Endothelial cell of umbilical vein (primary cell): ENCODE measurements at regions not wholly inside any gene's neighbourhood (a gene's known extent, or its start where the extent isn't known, plus 50 kb on each side); places are given as distances from the start of the nearest gene placed in this dataset.

Source experiments
- FOS ChIP-seq: IDR thresholded peaks from 2 replicates; pipeline ENCODE4 v1.6.1; 2011; ENCODE audit warnings: mild to moderate bottlenecking, low read length, moderate library complexity, borderline replicate concordance; ENCODE audit not compliant: insufficient read depth
- POLR2A ChIP-seq: IDR thresholded peaks from 2 replicates; pipeline ENCODE4 v1.6.1; 2012; ENCODE audit warnings: low read depth, mild to moderate bottlenecking, control low read depth, low read length
- POLR2AphosphoS5 ChIP-seq: IDR thresholded peaks from 2 replicates; pipeline ENCODE4 v1.6.1; 2012; ENCODE audit warnings: low read depth, mild to moderate bottlenecking, control low read depth, low read length, moderate library complexity; ENCODE audit not compliant: insufficient read depth
- TF ChIP-seq, protein P1 (sequence below), 2 donors: IDR thresholded peaks; 1 replicate in 1 of 2; 2 replicates in 1 of 2; pipeline ENCODE4 v1.5.1; 2011; ENCODE audit warnings: low read length in 2 of 2, mild to moderate bottlenecking in 2 of 2, moderate library complexity in 2 of 2, control low read depth in 1 of 2, inconsistent platforms in 1 of 2, low read depth in 1 of 2; ENCODE audit not compliant: insufficient read depth in 1 of 2; ENCODE audit errors: extremely low read depth in 1 of 2
- TF ChIP-seq, protein P2 (sequence below): IDR thresholded peaks from 2 replicates; pipeline ENCODE4 v1.6.1; 2011; ENCODE audit not compliant: insufficient read depth, insufficient read length

DNA sequence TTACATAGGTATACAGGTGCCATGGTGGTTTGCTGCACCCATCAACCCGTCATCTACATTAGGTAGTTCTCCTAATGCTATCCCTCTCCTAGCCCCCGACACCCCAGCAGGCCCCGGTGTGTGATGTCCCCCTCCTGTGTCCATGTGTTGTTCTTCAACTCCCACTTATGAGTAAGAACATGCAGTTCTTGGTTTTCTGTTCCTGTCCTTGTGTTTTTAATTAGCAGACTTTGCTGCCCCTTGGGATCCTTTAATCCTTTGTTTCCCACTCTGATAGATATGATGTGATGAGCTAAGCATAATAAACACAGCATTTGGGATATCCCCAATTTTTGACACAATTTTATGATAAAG, 71.1 kb upstream of the PALS2 start:
- TF ChIP-seq, protein P1, sequence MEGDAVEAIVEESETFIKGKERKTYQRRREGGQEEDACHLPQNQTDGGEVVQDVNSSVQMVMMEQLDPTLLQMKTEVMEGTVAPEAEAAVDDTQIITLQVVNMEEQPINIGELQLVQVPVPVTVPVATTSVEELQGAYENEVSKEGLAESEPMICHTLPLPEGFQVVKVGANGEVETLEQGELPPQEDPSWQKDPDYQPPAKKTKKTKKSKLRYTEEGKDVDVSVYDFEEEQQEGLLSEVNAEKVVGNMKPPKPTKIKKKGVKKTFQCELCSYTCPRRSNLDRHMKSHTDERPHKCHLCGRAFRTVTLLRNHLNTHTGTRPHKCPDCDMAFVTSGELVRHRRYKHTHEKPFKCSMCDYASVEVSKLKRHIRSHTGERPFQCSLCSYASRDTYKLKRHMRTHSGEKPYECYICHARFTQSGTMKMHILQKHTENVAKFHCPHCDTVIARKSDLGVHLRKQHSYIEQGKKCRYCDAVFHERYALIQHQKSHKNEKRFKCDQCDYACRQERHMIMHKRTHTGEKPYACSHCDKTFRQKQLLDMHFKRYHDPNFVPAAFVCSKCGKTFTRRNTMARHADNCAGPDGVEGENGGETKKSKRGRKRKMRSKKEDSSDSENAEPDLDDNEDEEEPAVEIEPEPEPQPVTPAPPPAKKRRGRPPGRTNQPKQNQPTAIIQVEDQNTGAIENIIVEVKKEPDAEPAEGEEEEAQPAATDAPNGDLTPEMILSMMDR (IDR thresholded peaks at IDR 0.05; ENCODE audit: extremely low read depth in 1 of 2, insufficient read depth in 1 of 2, low read depth in 1 of 2, low read length in 2 of 2), result no peak
- TF ChIP-seq POLR2AphosphoS5 (no peak), POLR2A (no peak), FOS (no peak)
- TF ChIP-seq, protein P2, sequence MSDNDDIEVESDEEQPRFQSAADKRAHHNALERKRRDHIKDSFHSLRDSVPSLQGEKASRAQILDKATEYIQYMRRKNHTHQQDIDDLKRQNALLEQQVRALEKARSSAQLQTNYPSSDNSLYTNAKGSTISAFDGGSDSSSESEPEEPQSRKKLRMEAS, result no peak
